Epithelial cell of esophagus (primary cell): ENCODE measurements at regions not wholly inside any gene's neighbourhood (a gene's known extent, or its start where the extent isn't known, plus 50 kb on each side); places are given as distances from the start of the nearest gene placed in this dataset.

Experiments
- DNase-seq: peaks from one replicate; pipeline ENCODE4 v3.0.0; 2010; ENCODE audit warnings: low read depth
- H3K4me3 ChIP-seq: 2 replicates; pipeline ENCODE4 v1.5.1; 2011; ENCODE audit warnings: mild to moderate bottlenecking, low read length, control low read depth
- CTCF ChIP-seq: IDR thresholded peaks from 2 replicates; pipeline ENCODE4 v1.5.1; 2011; ENCODE audit warnings: low read depth, mild to moderate bottlenecking, low read length, control low read depth, inconsistent platforms; ENCODE audit not compliant: insufficient read depth; ENCODE audit errors: missing control alignments

DNA sequence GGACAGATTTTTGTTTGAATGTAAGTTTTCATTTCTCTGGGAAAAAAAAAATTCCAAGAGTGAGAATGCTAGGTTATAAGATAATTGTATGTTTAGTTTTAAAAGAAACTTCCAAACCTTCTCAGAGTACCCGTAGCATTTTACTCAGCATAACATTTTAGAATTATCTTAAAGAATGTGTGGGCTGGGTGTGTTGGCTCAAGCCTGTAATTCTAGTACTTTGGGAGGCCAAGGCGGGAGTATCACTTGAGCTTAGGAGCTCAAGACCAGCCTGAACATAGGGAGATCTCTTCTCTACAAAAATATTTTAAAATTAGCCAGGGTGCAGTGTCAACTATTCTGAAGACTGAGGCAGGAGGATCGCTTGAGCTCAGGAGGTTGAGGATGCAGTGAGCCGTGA, 57.4 kb upstream of the RMP24 start:
- no peak for DNase-seq
- no peak for TF ChIP-seq CTCF
- H3K4me3 ChIP-seq: no peak overlapping the region

- peak; percentile 43 for DNase-seq
- no peak overlapping the region for H3K4me3 ChIP-seq
- peak; percentile 75 for TF ChIP-seq CTCF
These were observed 55.4 kb upstream of the RMP24 start for GRCh38 chr18:35917043-35917442.

GRCh38 chr18:35918564-35918963, 53.9 kb upstream of the RMP24 start:
- no peak for TF ChIP-seq CTCF
- no peak for DNase-seq

GRCh38 chr18:35919179-35919578, 53.3 kb upstream of the RMP24 start:
- DNase-seq: no peak
- no peak overlapping the region for H3K4me3 ChIP-seq
- no peak for TF ChIP-seq CTCF

More at GRCh38 chr18:35918564-35918963, 53.9 kb upstream of the RMP24 start:
- no peak overlapping the region for H3K4me3 ChIP-seq

GRCh38 chr18:35920623-35921022, 51.9 kb upstream of the RMP24 start:
- DNase-seq: no peak
- no peak overlapping the region for H3K4me3 ChIP-seq
- TF ChIP-seq CTCF: no peak
